ENCODE measurements at regions not wholly inside any gene's neighbourhood (a gene's known extent, or its start where the extent isn't known, plus 50 kb on each side); places are given as distances from the start of the nearest gene placed in this dataset.

DNA sequence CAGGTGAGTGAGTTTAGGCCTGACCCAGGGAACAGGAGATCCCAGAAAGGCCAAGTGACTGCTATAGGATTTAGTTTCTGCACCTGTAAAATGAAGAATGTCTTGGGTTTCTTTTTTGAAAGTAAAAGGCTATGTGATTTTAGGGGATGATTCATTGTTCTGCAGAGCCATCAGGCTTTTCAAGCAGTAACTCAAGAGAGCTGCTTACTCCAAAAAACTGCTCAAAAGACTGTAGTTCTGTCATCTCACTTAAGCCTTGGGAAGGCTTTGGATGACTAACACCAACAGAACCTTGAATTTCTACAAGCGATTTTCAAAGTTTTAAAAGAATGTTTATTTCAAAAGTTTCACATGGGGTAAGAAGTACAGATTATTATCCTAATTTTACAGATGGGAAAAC is 165.1 kb downstream of the HAUS1 start:
- no peak overlapping the region for H3K9ac ChIP-seq (ENCODE audit: low read length)
- no peaks in the 10 kb centered on the region for H3K9me2 ChIP-seq (ENCODE audit: insufficient read depth, low read length)
- no peaks in the 10 kb centered on the region for H3F3A ChIP-seq (ENCODE audit: insufficient read depth, low read length, poor library complexity, severe bottlenecking)
- H3K9me3 ChIP-seq (ENCODE audit: low read length), result no peaks in the 10 kb centered on the region
- no peaks in the 10 kb centered on the region for H3K36me3 ChIP-seq (ENCODE audit: insufficient read depth, low read length)
- no peaks in the 10 kb centered on the region for H4K20me1 ChIP-seq (ENCODE audit: insufficient read depth)
- TF ChIP-seq MXI1 (conservative IDR thresholded peaks at IDR 0.05; ENCODE audit: poor library complexity, severe bottlenecking), result no peak
- no peak for TF ChIP-seq RAD21 (conservative IDR thresholded peaks at IDR 0.05)
- TF ChIP-seq EP300 (conservative IDR thresholded peaks at IDR 0.05; ENCODE audit: poor library complexity, severe bottlenecking), result no peak
- TF ChIP-seq, protein P1, sequence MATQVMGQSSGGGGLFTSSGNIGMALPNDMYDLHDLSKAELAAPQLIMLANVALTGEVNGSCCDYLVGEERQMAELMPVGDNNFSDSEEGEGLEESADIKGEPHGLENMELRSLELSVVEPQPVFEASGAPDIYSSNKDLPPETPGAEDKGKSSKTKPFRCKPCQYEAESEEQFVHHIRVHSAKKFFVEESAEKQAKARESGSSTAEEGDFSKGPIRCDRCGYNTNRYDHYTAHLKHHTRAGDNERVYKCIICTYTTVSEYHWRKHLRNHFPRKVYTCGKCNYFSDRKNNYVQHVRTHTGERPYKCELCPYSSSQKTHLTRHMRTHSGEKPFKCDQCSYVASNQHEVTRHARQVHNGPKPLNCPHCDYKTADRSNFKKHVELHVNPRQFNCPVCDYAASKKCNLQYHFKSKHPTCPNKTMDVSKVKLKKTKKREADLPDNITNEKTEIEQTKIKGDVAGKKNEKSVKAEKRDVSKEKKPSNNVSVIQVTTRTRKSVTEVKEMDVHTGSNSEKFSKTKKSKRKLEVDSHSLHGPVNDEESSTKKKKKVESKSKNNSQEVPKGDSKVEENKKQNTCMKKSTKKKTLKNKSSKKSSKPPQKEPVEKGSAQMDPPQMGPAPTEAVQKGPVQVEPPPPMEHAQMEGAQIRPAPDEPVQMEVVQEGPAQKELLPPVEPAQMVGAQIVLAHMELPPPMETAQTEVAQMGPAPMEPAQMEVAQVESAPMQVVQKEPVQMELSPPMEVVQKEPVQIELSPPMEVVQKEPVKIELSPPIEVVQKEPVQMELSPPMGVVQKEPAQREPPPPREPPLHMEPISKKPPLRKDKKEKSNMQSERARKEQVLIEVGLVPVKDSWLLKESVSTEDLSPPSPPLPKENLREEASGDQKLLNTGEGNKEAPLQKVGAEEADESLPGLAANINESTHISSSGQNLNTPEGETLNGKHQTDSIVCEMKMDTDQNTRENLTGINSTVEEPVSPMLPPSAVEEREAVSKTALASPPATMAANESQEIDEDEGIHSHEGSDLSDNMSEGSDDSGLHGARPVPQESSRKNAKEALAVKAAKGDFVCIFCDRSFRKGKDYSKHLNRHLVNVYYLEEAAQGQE (IDR thresholded peaks at IDR 0.05; ENCODE audit: borderline replicate concordance), result no peak
- no peak for TF ChIP-seq EZH2 (IDR thresholded peaks at IDR 0.05; ENCODE audit: borderline replicate concordance, insufficient read depth, low read length, poor library complexity, severe bottlenecking)
- no peak for TF ChIP-seq TAF1 (IDR thresholded peaks at IDR 0.05; ENCODE audit: low read depth)
- TF ChIP-seq, protein P2, sequence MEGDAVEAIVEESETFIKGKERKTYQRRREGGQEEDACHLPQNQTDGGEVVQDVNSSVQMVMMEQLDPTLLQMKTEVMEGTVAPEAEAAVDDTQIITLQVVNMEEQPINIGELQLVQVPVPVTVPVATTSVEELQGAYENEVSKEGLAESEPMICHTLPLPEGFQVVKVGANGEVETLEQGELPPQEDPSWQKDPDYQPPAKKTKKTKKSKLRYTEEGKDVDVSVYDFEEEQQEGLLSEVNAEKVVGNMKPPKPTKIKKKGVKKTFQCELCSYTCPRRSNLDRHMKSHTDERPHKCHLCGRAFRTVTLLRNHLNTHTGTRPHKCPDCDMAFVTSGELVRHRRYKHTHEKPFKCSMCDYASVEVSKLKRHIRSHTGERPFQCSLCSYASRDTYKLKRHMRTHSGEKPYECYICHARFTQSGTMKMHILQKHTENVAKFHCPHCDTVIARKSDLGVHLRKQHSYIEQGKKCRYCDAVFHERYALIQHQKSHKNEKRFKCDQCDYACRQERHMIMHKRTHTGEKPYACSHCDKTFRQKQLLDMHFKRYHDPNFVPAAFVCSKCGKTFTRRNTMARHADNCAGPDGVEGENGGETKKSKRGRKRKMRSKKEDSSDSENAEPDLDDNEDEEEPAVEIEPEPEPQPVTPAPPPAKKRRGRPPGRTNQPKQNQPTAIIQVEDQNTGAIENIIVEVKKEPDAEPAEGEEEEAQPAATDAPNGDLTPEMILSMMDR (IDR thresholded peaks at IDR 0.05; ENCODE audit: poor library complexity, severe bottlenecking), result no peak
- TF ChIP-seq POLR2AphosphoS5 (IDR thresholded peaks at IDR 0.05), result no peak
- no peak for TF ChIP-seq SMC3 (conservative IDR thresholded peaks at IDR 0.05; ENCODE audit: poor library complexity)
- no peak overlapping the region for H3K27ac ChIP-seq (ENCODE audit: low read length)
- no peaks in the 10 kb centered on the region for H3K79me2 ChIP-seq (replicated peaks; ENCODE audit: insufficient read depth, low read length)
- no peak overlapping the region for H2AFZ ChIP-seq (ENCODE audit: low read depth, low read length)
- H3K4me3 ChIP-seq (ENCODE audit: low read length), result no peak overlapping the region
- H3K4me2 ChIP-seq (ENCODE audit: low read length), result no peak overlapping the region
- no peaks in the 10 kb centered on the region for H3K27me3 ChIP-seq (ENCODE audit: insufficient read depth, low read depth, low read length)

DNA sequence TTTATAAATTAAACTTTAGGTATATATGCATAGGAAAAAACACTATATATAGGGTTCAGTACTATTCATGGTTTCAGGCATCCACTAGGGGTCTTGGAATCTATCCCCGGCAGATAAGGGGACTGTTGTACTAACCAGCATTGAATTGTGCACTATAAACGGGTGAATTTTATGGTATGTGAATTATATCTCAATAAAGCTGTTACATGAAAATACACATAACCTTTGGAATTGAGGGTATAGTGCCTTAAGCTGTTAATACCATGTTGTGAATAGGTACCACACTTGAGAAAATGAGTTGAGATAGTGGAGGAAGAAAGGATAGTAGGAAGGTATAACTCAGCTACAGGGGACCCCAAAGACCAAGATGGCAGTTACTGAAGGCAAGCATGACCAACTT is 167.3 kb downstream of the HAUS1 start:
- H3K27me3 ChIP-seq (ENCODE audit: insufficient read depth, low read depth, low read length), result no peaks in the 10 kb centered on the region
- TF ChIP-seq SMC3 (conservative IDR thresholded peaks at IDR 0.05; ENCODE audit: poor library complexity) (no peak), EP300 (conservative IDR thresholded peaks at IDR 0.05; ENCODE audit: poor library complexity, severe bottlenecking) (no peak), TAF1 (IDR thresholded peaks at IDR 0.05; ENCODE audit: low read depth) (no peak), POLR2AphosphoS5 (IDR thresholded peaks at IDR 0.05) (no peak), MXI1 (conservative IDR thresholded peaks at IDR 0.05; ENCODE audit: poor library complexity, severe bottlenecking) (no peak), EZH2 (IDR thresholded peaks at IDR 0.05; ENCODE audit: borderline replicate concordance, insufficient read depth, low read length, poor library complexity, severe bottlenecking) (no peak), RAD21 (conservative IDR thresholded peaks at IDR 0.05) (no peak)
- TF ChIP-seq, protein P2 (IDR thresholded peaks at IDR 0.05; ENCODE audit: poor library complexity, severe bottlenecking), result no peak
- TF ChIP-seq, protein P1 (IDR thresholded peaks at IDR 0.05; ENCODE audit: borderline replicate concordance), result no peak
- no peaks in the 10 kb centered on the region for H4K20me1 ChIP-seq (ENCODE audit: insufficient read depth)
- H3F3A ChIP-seq (ENCODE audit: insufficient read depth, low read length, poor library complexity, severe bottlenecking), result no peaks in the 10 kb centered on the region
- no peaks in the 10 kb centered on the region for H3K9me3 ChIP-seq (ENCODE audit: low read length)
- no peaks in the 10 kb centered on the region for H3K36me3 ChIP-seq (ENCODE audit: insufficient read depth, low read length)
- H3K9ac ChIP-seq (ENCODE audit: low read length), result no peak overlapping the region
- no peak overlapping the region for H3K4me3 ChIP-seq (ENCODE audit: low read length)
- H3K4me2 ChIP-seq (ENCODE audit: low read length), result no peak overlapping the region
- H3K9me2 ChIP-seq (ENCODE audit: insufficient read depth, low read length), result no peaks in the 10 kb centered on the region
- H2AFZ ChIP-seq (ENCODE audit: low read depth, low read length), result no peak overlapping the region
- H3K27ac ChIP-seq (ENCODE audit: low read length), result no peak overlapping the region
- no peaks in the 10 kb centered on the region for H3K79me2 ChIP-seq (replicated peaks; ENCODE audit: insufficient read depth, low read length)

All from neural cell (in vitro differentiated cells).